ENCODE measurements at regions not wholly inside any gene's neighbourhood (a gene's known extent, or its start where the extent isn't known, plus 50 kb on each side); places are given as distances from the start of the nearest gene placed in this dataset.

DNA sequence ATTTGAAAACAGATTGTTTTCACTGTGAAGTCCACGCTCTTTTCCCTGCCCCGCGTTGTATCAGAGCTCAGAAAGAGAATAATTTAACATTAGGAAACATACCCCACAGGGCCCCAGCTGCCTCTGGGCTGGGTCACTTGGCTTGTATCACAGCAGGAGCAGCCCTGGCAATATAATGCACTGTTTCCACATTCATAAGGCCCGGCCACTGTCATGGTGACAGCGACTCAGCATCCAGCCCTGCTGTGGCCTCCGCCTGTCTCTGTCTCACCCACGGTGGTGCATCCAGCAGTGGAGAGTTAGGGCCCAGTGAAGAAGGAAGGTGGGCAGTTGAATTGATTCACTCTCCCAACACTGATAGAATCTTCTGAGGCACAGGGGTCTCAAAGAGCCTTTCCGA lies 188.9 kb downstream of the NSG2 start:
- WGBS (ENCODE audit: insufficient coverage, insufficient replicate concordance, low lambda C conversion rate, missing lambda C conversion rate): 43% methylated on average over 8 of the region's 8 CpGs
- DNase-seq (ENCODE audit: low read depth, low spot score) (no peak), ATAC-seq (no peak), FAIRE-seq (no peak)
- ChIA-PET RAD21 (ENCODE audit: unreplicated experiment) (no interaction called here), POLR2A (no interaction called here), SMC1A (ENCODE audit: uncharacterized antibody, unreplicated experiment) (no interaction called here), CTCF (no interaction called here)
- Histone ChIP-seq H3K79me2 (ENCODE audit: control insufficient read depth, insufficient read depth, low read length) (no peaks in the 10 kb centered on the region), H3K27me3 (replicated peaks in 1 of 2; ENCODE audit: control insufficient read depth in 2 of 2, insufficient read depth in 2 of 2, low read length in 1 of 2) (no peaks in the 10 kb centered on the region; a peak in 1 of 4 replicates), H3K4me3 (no peak overlapping the region), H3K36me3 (ENCODE audit: control insufficient read depth in 2 of 2, insufficient read depth in 2 of 2, low read length in 1 of 2) (no peaks in the 10 kb centered on the region), H3K9me3 (replicated peaks; ENCODE audit: control insufficient read depth, insufficient read depth, low read length) (no peaks in the 10 kb centered on the region; the same call in 2 of the 3 replicates), H3K9ac (ENCODE audit: control insufficient read depth, insufficient read depth, low read length) (no peak overlapping the region), H4K20me1 (ENCODE audit: control insufficient read depth, insufficient read depth) (no peaks in the 10 kb centered on the region), H3K27ac (ENCODE audit: control insufficient read depth, insufficient read depth) (no peak overlapping the region), H3K4me1 (ENCODE audit: control insufficient read depth, insufficient read depth, low read length) (no peaks in the 10 kb centered on the region), H2AFZ (ENCODE audit: control insufficient read depth, low read depth, low read length) (no peak overlapping the region), H3K4me2 (ENCODE audit: control insufficient read depth, insufficient read depth) (no peak overlapping the region)
- in situ Hi-C loops (cut with MboI) (no loop called here), intact Hi-C loops (cut with micrococcal nuclease; ENCODE audit: unreplicated experiment) (no loop called here)
- BruUV-seq (replicated peaks): no TSS peak
- TF ChIP-seq CBX3 (IDR thresholded peaks at IDR 0.05; ENCODE audit: borderline replicate concordance, low read depth): no peak
- no peak for TF ChIP-seq FOXM1 (IDR thresholded peaks at IDR 0.05; ENCODE audit: low read depth, low read length)
- TF ChIP-seq, protein P1, sequence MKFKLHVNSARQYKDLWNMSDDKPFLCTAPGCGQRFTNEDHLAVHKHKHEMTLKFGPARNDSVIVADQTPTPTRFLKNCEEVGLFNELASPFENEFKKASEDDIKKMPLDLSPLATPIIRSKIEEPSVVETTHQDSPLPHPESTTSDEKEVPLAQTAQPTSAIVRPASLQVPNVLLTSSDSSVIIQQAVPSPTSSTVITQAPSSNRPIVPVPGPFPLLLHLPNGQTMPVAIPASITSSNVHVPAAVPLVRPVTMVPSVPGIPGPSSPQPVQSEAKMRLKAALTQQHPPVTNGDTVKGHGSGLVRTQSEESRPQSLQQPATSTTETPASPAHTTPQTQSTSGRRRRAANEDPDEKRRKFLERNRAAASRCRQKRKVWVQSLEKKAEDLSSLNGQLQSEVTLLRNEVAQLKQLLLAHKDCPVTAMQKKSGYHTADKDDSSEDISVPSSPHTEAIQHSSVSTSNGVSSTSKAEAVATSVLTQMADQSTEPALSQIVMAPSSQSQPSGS (IDR thresholded peaks at IDR 0.05; ENCODE audit: low read length): no peak

GRCh38 chr5:174235221-174236011 lies 189.9 kb downstream of the NSG2 start:
- TF ChIP-seq TCF7 (IDR thresholded peaks at IDR 0.05; ENCODE audit: borderline replicate concordance) (no peak), RUNX3 (IDR thresholded peaks at IDR 0.05; ENCODE audit: low read length) (no peak), SP1 (IDR thresholded peaks at IDR 0.05; ENCODE audit: low read depth, low read length) (no peak)
- RAD21 ChIA-PET (ENCODE audit: unreplicated experiment): no interaction called here
- H3K4me2 ChIP-seq (ENCODE audit: control insufficient read depth, insufficient read depth): no peak overlapping the region

More at GRCh38 chr5:174235221-174236011, 189.9 kb downstream of the NSG2 start:
- H2AFZ ChIP-seq (ENCODE audit: control insufficient read depth, low read depth, low read length): no peak overlapping the region
- FAIRE-seq (no peak), ATAC-seq (no peak), DNase-seq (ENCODE audit: low read depth, low spot score) (no peak)
- H3K27ac ChIP-seq (ENCODE audit: control insufficient read depth, insufficient read depth): no peak overlapping the region
- H3K27me3 ChIP-seq (replicated peaks in 1 of 2; ENCODE audit: control insufficient read depth in 2 of 2, insufficient read depth in 2 of 2, low read length in 1 of 2): no peaks in the 10 kb centered on the region; a peak in 1 of 4 replicates
- SMC1A ChIA-PET (ENCODE audit: uncharacterized antibody, unreplicated experiment): no interaction called here
- no peaks in the 10 kb centered on the region for H3K4me1 ChIP-seq (ENCODE audit: control insufficient read depth, insufficient read depth, low read length)
- WGBS (ENCODE audit: insufficient coverage, insufficient replicate concordance, low lambda C conversion rate, missing lambda C conversion rate): 24% methylated on average over 12 of the region's 12 CpGs
- CTCF ChIA-PET: no interaction called here
- intact Hi-C loops (cut with micrococcal nuclease; ENCODE audit: unreplicated experiment): no loop called here
- H3K4me3 ChIP-seq: no peak overlapping the region
- POLR2A ChIA-PET: no interaction called here
- H3K79me2 ChIP-seq (ENCODE audit: control insufficient read depth, insufficient read depth, low read length): no peaks in the 10 kb centered on the region
- H4K20me1 ChIP-seq (ENCODE audit: control insufficient read depth, insufficient read depth): no peaks in the 10 kb centered on the region
- no peaks in the 10 kb centered on the region; the same call in 2 of the 3 replicates for H3K9me3 ChIP-seq (replicated peaks; ENCODE audit: control insufficient read depth, insufficient read depth, low read length)
- H3K9ac ChIP-seq (ENCODE audit: control insufficient read depth, insufficient read depth, low read length): no peak overlapping the region
- no peaks in the 10 kb centered on the region for H3K36me3 ChIP-seq (ENCODE audit: control insufficient read depth in 2 of 2, insufficient read depth in 2 of 2, low read length in 1 of 2)
- no TSS peak for BruUV-seq (replicated peaks)
- in situ Hi-C loops (cut with MboI): no loop called here

Data from GM12878 (cell line).